DOHH2 (cell line): ENCODE measurements at regions not wholly inside any gene's neighbourhood (a gene's known extent, or its start where the extent isn't known, plus 50 kb on each side); places are given as distances from the start of the nearest gene placed in this dataset.

ENCODE experiments used
- H3F3A ChIP-seq: fragments of 200-600 bp; sonication (generic), shearing (Covaris generic); 2 replicates; pipeline ENCODE4 v1.6.0; 2016; ENCODE audit warnings: antibody characterized with exemption, mild to moderate bottlenecking; ENCODE audit not compliant: control insufficient read depth, insufficient read depth
- H3K27ac ChIP-seq: fragments of 200-600 bp; sonication (generic); 2 replicates; pipeline ENCODE4 v1.5.1; 2014; ENCODE audit warnings: low read depth, mild to moderate bottlenecking, low read length, moderate library complexity
- H3K27me3 ChIP-seq: fragments of 200-600 bp; sonication (generic); 2 replicates; pipeline ENCODE4 v1.6.1; 2014; ENCODE audit warnings: mild to moderate bottlenecking, low read length, mixed read lengths; ENCODE audit not compliant: control insufficient read depth
- H3K36me3 ChIP-seq: fragments of 200-600 bp; sonication (generic); 2 replicates; pipeline ENCODE4 v1.6.1; 2014; ENCODE audit warnings: mild to moderate bottlenecking, low read length, moderate library complexity, mixed read lengths; ENCODE audit not compliant: control insufficient read depth
- H3K4me1 ChIP-seq: fragments of 200-600 bp; sonication (generic); 2 replicates; pipeline ENCODE4 v1.6.1; 2014; ENCODE audit warnings: mild to moderate bottlenecking, low read length, mixed read lengths; ENCODE audit not compliant: control insufficient read depth
- H3K4me2 ChIP-seq: fragments of 200-600 bp; sonication (generic); 2 replicates; pipeline ENCODE4 v1.6.0; 2014; ENCODE audit warnings: mild to moderate bottlenecking, low read length, moderate library complexity
- H3K4me3 ChIP-seq: fragments of 200-600 bp; sonication (generic); 2 replicates; pipeline ENCODE4 v1.5.1; 2014; ENCODE audit warnings: mild to moderate bottlenecking, low read length, mixed read lengths
- H3K79me2 ChIP-seq: fragments of 200-600 bp; sonication (generic); 2 replicates; pipeline ENCODE4 v1.6.1; 2014; ENCODE audit warnings: mild to moderate bottlenecking, low read length, mixed read lengths; ENCODE audit not compliant: control insufficient read depth
- H3K9me2 ChIP-seq: fragments of 200-600 bp; sonication (generic); replicated peaks from 2 replicates; pipeline ENCODE4 v1.6.1; 2014; ENCODE audit warnings: mild to moderate bottlenecking, low read length, mixed read lengths; ENCODE audit not compliant: control insufficient read depth
- H3K9me3 ChIP-seq: fragments of 200-600 bp; sonication (generic); 2 replicates; pipeline ENCODE4 v1.6.1; 2014; ENCODE audit warnings: antibody characterized with exemption, low read length, mixed read lengths; ENCODE audit not compliant: control insufficient read depth, insufficient read depth
- H4K20me1 ChIP-seq: fragments of 200-600 bp; sonication (generic); 2 replicates; pipeline ENCODE4 v1.6.0; 2014; ENCODE audit warnings: low read depth, mild to moderate bottlenecking, antibody characterized with exemption, low read length, moderate library complexity; ENCODE audit not compliant: control insufficient read depth, insufficient read depth
- EZH2phosphoT487 ChIP-seq: fragments of 200-600 bp; sonication (generic); IDR thresholded peaks from 2 replicates; pipeline ENCODE4 v1.6.1; 2017; ENCODE audit warnings: borderline replicate concordance, mild to moderate bottlenecking, antibody characterized with exemption, low read length, moderate library complexity, mixed read lengths
- TF ChIP-seq, protein P1 (sequence below): fragments of 200-600 bp; sonication (generic); IDR thresholded peaks from one replicate; pipeline ENCODE4 v1.5.1; 2014; ENCODE audit warnings: antibody characterized with exemption, mild to moderate bottlenecking, low read depth, low read length; ENCODE audit not compliant: poor library complexity, severe bottlenecking

DNA sequence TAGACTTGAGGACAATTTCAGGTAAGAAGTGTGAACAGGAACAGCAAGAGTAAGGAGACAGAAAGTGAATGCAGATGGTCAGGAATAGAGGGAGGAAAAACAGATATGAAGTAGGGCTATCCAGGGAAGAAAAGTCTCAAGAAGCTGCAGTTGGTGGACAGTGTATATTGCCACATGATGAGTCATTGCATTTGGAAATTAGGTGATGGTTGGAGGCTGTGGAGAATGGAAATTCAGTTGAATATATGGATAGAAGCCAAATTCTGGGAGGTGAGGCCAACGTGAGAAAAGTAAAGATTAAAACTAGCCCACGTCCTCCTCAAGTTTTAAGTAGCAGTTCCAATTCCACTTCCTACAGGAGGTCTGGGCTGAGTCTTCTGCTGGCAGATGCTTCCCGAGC lies 158.4 kb downstream of the UBE2E3 start:
- no peaks in the 10 kb centered on the region for H3F3A ChIP-seq
- no peaks in the 10 kb centered on the region for H3K9me2 ChIP-seq
- H3K4me3 ChIP-seq = no peak overlapping the region
- no peak overlapping the region for H3K4me2 ChIP-seq
- H3K9me3 ChIP-seq = no peaks in the 10 kb centered on the region
- H3K79me2 ChIP-seq = no peaks in the 10 kb centered on the region
- no peaks in the 10 kb centered on the region for H3K27me3 ChIP-seq
- no peaks in the 10 kb centered on the region for H3K36me3 ChIP-seq
- H3K27ac ChIP-seq = no peak overlapping the region
- no peaks in the 10 kb centered on the region for H4K20me1 ChIP-seq
- TF ChIP-seq EZH2phosphoT487 = no peak
- TF ChIP-seq, protein P1, sequence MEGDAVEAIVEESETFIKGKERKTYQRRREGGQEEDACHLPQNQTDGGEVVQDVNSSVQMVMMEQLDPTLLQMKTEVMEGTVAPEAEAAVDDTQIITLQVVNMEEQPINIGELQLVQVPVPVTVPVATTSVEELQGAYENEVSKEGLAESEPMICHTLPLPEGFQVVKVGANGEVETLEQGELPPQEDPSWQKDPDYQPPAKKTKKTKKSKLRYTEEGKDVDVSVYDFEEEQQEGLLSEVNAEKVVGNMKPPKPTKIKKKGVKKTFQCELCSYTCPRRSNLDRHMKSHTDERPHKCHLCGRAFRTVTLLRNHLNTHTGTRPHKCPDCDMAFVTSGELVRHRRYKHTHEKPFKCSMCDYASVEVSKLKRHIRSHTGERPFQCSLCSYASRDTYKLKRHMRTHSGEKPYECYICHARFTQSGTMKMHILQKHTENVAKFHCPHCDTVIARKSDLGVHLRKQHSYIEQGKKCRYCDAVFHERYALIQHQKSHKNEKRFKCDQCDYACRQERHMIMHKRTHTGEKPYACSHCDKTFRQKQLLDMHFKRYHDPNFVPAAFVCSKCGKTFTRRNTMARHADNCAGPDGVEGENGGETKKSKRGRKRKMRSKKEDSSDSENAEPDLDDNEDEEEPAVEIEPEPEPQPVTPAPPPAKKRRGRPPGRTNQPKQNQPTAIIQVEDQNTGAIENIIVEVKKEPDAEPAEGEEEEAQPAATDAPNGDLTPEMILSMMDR = no peak
- H3K4me1 ChIP-seq = no peaks in the 10 kb centered on the region

DNA sequence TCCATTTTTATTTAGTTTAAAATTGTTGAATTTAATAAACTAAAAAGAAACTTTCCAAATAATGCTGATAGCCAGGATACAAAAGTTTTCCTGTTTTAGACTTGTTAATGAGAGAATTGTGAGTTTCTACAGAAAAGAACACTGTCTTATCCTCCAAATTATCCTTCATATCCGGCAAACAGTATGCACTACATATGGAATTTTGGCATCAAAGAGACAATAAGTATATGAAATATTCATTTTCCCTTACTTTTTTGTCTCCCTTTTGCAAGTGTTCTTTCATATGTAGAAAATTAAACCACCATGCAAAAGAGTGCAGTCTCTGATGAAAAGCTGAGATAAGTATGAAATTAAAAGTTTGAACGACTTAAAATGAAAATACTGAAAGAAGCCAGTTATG lies 159.4 kb downstream of the UBE2E3 start:
- H3K4me3 ChIP-seq = no peak overlapping the region
- H3F3A ChIP-seq = no peaks in the 10 kb centered on the region
- H3K27ac ChIP-seq = no peak overlapping the region
- no peak for TF ChIP-seq EZH2phosphoT487
- TF ChIP-seq, protein P1 = no peak
- H3K4me1 ChIP-seq = no peaks in the 10 kb centered on the region
- H3K79me2 ChIP-seq = no peaks in the 10 kb centered on the region
- no peaks in the 10 kb centered on the region for H4K20me1 ChIP-seq
- H3K36me3 ChIP-seq = no peaks in the 10 kb centered on the region
- peaks cover 2% of the 10 kb centered on the region; the same call in 1 of the 2 replicates for H3K9me3 ChIP-seq
- H3K9me2 ChIP-seq = no peaks in the 10 kb centered on the region
- H3K4me2 ChIP-seq = no peak overlapping the region
- no peaks in the 10 kb centered on the region for H3K27me3 ChIP-seq

- TF ChIP-seq, protein P1 = no peak
- no peak for TF ChIP-seq EZH2phosphoT487
- no peak overlapping the region for H3K4me3 ChIP-seq
- no peaks in the 10 kb centered on the region for H3K79me2 ChIP-seq
- H3F3A ChIP-seq = no peaks in the 10 kb centered on the region
- H3K9me3 ChIP-seq = peaks cover 4% of the 10 kb centered on the region; the same call in 1 of the 2 replicates
- H4K20me1 ChIP-seq = no peaks in the 10 kb centered on the region
- no peaks in the 10 kb centered on the region for H3K36me3 ChIP-seq
- H3K4me1 ChIP-seq = no peaks in the 10 kb centered on the region
- H3K27ac ChIP-seq = no peak overlapping the region
- H3K4me2 ChIP-seq = no peak overlapping the region
- no peaks in the 10 kb centered on the region for H3K9me2 ChIP-seq
- no peaks in the 10 kb centered on the region for H3K27me3 ChIP-seq
Observed at GRCh38 chr2:181140414-181140813, 160.0 kb downstream of the UBE2E3 start.
